H1 (cell line): ENCODE measurements at regions not wholly inside any gene's neighbourhood (a gene's known extent, or its start where the extent isn't known, plus 50 kb on each side); places are given as distances from the start of the nearest gene placed in this dataset.

Experiments
- CTCF ChIA-PET: fragments of 300-600 bp; sonication (Branson Sonifier 250); formaldehyde crosslinking; loops from one replicate; lab custom pipeline; 2021; ENCODE audit not compliant: partially characterized antibody; lab: Charles Lee
- POLR2A ChIA-PET: fragments of 300-600 bp; sonication (Branson Sonifier 250); formaldehyde crosslinking; loops from one replicate; lab custom pipeline; 2021; ENCODE audit warnings: inconsistent platforms; ENCODE audit not compliant: partially characterized antibody; lab: Charles Lee
- DNase-seq, 2 experiments: peaks; one replicate each; pipeline versions ENCODE4 v3.0.0 to v3.0.0-alpha.2; 2010 to 2022; ENCODE audit warnings: low spot score in 2 of 2, low read depth in 1 of 2, mixed read lengths in 1 of 2
- FAIRE-seq: peaks from 2 replicates; lab custom pipeline; 2011; peaks lifted over from hg19 to GRCh38; lab: Jason Lieb, UNC
- H2AFZ ChIP-seq: 2 replicates; pipeline ENCODE4 v1.8.1; 2012; ENCODE audit warnings: low read length, inconsistent platforms
- H2AK5ac ChIP-seq: 2 replicates; pipeline ENCODE4 v1.6.1; 2013; ENCODE audit warnings: low read depth, low read length
- H2BK120ac ChIP-seq: replicated peaks from 2 replicates; pipeline ENCODE3; 2013; ENCODE audit warnings: low read depth, low read length, inconsistent platforms
- H2BK12ac ChIP-seq: 2 replicates; pipeline ENCODE4 v1.6.1; 2013; ENCODE audit warnings: low read depth, low read length
- H2BK15ac ChIP-seq: 2 replicates; pipeline ENCODE4 v1.6.1; 2013; ENCODE audit warnings: low read length
- H2BK20ac ChIP-seq: 2 replicates; pipeline ENCODE4 v1.6.1; 2013; ENCODE audit warnings: low read length
- H2BK5ac ChIP-seq: 2 replicates; pipeline ENCODE4 v1.6.1; 2013; ENCODE audit warnings: low read depth, low read length
- H3K14ac ChIP-seq: 2 replicates; pipeline ENCODE4 v1.6.1; 2013; ENCODE audit warnings: inconsistent platforms; ENCODE audit not compliant: insufficient read length
- H3K18ac ChIP-seq: 2 replicates; pipeline ENCODE4 v1.6.1; 2013; ENCODE audit warnings: low read length; ENCODE audit errors: extremely low read depth
- H3K23ac ChIP-seq: 2 replicates; pipeline ENCODE4 v1.6.1; 2013; ENCODE audit warnings: inconsistent platforms; ENCODE audit not compliant: insufficient read length
- H3K23me2 ChIP-seq: 2 replicates; pipeline ENCODE4 v1.6.1; 2013; ENCODE audit warnings: low read depth, low read length
- H3K27ac ChIP-seq: 2 replicates; pipeline ENCODE4 v1.6.1; 2011; ENCODE audit warnings: low read depth, low read length, inconsistent platforms
- H3K27me3 ChIP-seq, 4 experiments: replicated peaks in 1 of 4; 1 replicate in 1 of 4; 2 replicates in 3 of 4; pipeline versions ENCODE4 v1.6.1 to v1.8.1; 2011 to 2013; ENCODE audit warnings: low read length in 3 of 4, mild to moderate bottlenecking in 3 of 4, inconsistent platforms in 2 of 4, mixed read lengths in 2 of 4, moderate library complexity in 1 of 4; ENCODE audit not compliant: control insufficient read depth in 3 of 4, insufficient read depth in 3 of 4; ENCODE audit errors: extremely low read depth in 1 of 4
- H3K36me3 ChIP-seq, 4 experiments: 2 replicates each; pipeline versions ENCODE4 v1.6.1 to v1.8.1; 2011 to 2013; ENCODE audit warnings: mild to moderate bottlenecking in 4 of 4, low read length in 3 of 4, moderate library complexity in 2 of 4, control low read depth in 1 of 4, inconsistent platforms in 1 of 4; ENCODE audit not compliant: insufficient read depth in 4 of 4, control insufficient read depth in 2 of 4
- H3K4ac ChIP-seq: replicated peaks from 2 replicates; pipeline ENCODE3; 2013; ENCODE audit warnings: low read length, low read depth, mixed read lengths, inconsistent platforms; ENCODE audit not compliant: insufficient read length
- H3K4me1 ChIP-seq, 4 experiments: replicated peaks in 1 of 4; 1 replicate in 1 of 4; 2 replicates in 3 of 4; pipeline versions ENCODE4 v1.6.1 to v1.8.1; 2011 to 2013; ENCODE audit warnings: low read length in 3 of 4, inconsistent platforms in 2 of 4, mixed read lengths in 1 of 4; ENCODE audit not compliant: insufficient read depth in 4 of 4, control insufficient read depth in 3 of 4
- H3K4me2 ChIP-seq, 2 experiments: 2 replicates each; pipeline versions ENCODE4 v1.6.1 to v1.8.1; 2011 to 2013; ENCODE audit warnings: low read depth in 2 of 2, low read length in 2 of 2, control low read depth in 1 of 2, inconsistent platforms in 1 of 2, mild to moderate bottlenecking in 1 of 2; ENCODE audit not compliant: insufficient read depth in 1 of 2
- H3K4me3 ChIP-seq, 4 experiments: fragments of 200-600, 300-600 bp in 1 of 4; sonication (generic), shearing (Covaris generic), sonication (Bioruptor Twin) in 1 of 4; 2 replicates each; pipeline versions ENCODE4 v1.5.1 to v1.8.1; 2011 to 2016; ENCODE audit warnings: low read length in 4 of 4, low read depth in 3 of 4, control low read depth in 2 of 4, inconsistent platforms in 2 of 4, mild to moderate bottlenecking in 2 of 4, mixed read lengths in 1 of 4, moderate library complexity in 1 of 4; ENCODE audit not compliant: insufficient read depth in 2 of 4; ENCODE audit errors: extremely low read depth in 1 of 4
- H3K56ac ChIP-seq: replicated peaks from 2 replicates; pipeline ENCODE3; 2013; ENCODE audit warnings: low read depth, mild to moderate bottlenecking, mixed read lengths, low read length, inconsistent platforms; ENCODE audit not compliant: insufficient read length
- H3K79me1 ChIP-seq: 2 replicates; pipeline ENCODE4 v1.6.1; 2013; ENCODE audit warnings: low read depth, low read length, control low read depth
- H3K79me2 ChIP-seq, 2 experiments: 2 replicates each; pipeline versions ENCODE4 v1.6.1 to v1.8.1; 2012 to 2013; ENCODE audit warnings: low read length in 2 of 2, mild to moderate bottlenecking in 2 of 2, inconsistent platforms in 1 of 2; ENCODE audit not compliant: insufficient read depth in 2 of 2, control insufficient read depth in 1 of 2
- H3K9ac ChIP-seq, 4 experiments: replicated peaks in 1 of 4; 1 replicate in 1 of 4; 2 replicates in 3 of 4; pipeline versions ENCODE4 v1.6.1 to v1.8.1; 2011 to 2013; ENCODE audit warnings: low read depth in 3 of 4, low read length in 3 of 4, control low read depth in 2 of 4, mild to moderate bottlenecking in 2 of 4, moderate library complexity in 2 of 4, inconsistent platforms in 1 of 4; ENCODE audit errors: extremely low read depth in 1 of 4
- H3K9me3 ChIP-seq, 2 experiments: 2 replicates each; pipeline versions ENCODE4 v1.6.1 to v1.8.1; 2012 to 2013; ENCODE audit warnings: mild to moderate bottlenecking in 2 of 2, moderate library complexity in 2 of 2, control low read depth in 1 of 2, inconsistent platforms in 1 of 2, low read depth in 1 of 2, low read length in 1 of 2, mixed read lengths in 1 of 2; ENCODE audit not compliant: insufficient read depth in 2 of 2
- H4K20me1 ChIP-seq, 2 experiments: replicated peaks in 1 of 2; 2 replicates each; pipeline versions ENCODE3 to v1.8.1; 2011 to 2013; ENCODE audit warnings: inconsistent platforms in 2 of 2, low read length in 2 of 2, mild to moderate bottlenecking in 1 of 2; ENCODE audit not compliant: insufficient read depth in 2 of 2, control insufficient read depth in 1 of 2
- H4K5ac ChIP-seq: 2 replicates; pipeline ENCODE4 v1.6.1; 2013; ENCODE audit warnings: low read length, low read depth, mixed read lengths, inconsistent platforms; ENCODE audit not compliant: insufficient read length
- H4K8ac ChIP-seq: 2 replicates; pipeline ENCODE4 v1.8.0; 2013; ENCODE audit warnings: mild to moderate bottlenecking, moderate library complexity, low read length, inconsistent platforms; ENCODE audit not compliant: insufficient read depth; ENCODE audit errors: extremely low read depth
- H4K91ac ChIP-seq: replicated peaks from 2 replicates; pipeline ENCODE3; 2013; ENCODE audit warnings: low read length, mixed read lengths, inconsistent platforms; ENCODE audit not compliant: insufficient read length
- MAFK ChIP-seq: IDR thresholded peaks from 2 replicates; pipeline ENCODE4 v1.6.1; 2012; ENCODE audit warnings: low read depth, mild to moderate bottlenecking, improper control_type of control experiment, low read length
- NRF1 ChIP-seq: IDR thresholded peaks from 2 replicates; pipeline ENCODE4 v1.6.1; 2011; ENCODE audit warnings: mild to moderate bottlenecking, low read depth, low read length, improper control_type of control experiment
- WGBS, 2 experiments: shearing (Covaris generic) in 1 of 2; methylation state at CpG; one replicate each; pipeline versions ENCODE4 v1.1.6 to v1.1.7; 2013 to 2015; ENCODE audit warnings: low lambda C conversion rate in 2 of 2, mixed read lengths in 2 of 2, inconsistent platforms in 1 of 2, low coverage in 1 of 2, missing lambda C conversion rate in 1 of 2; ENCODE audit not compliant: insufficient replicate concordance in 2 of 2, insufficient coverage in 1 of 2, insufficient read length in 1 of 2; ENCODE audit errors: extremely low coverage in 1 of 2, missing lambda C conversion rate in 1 of 2; 5-methylcytosine and 5-hydroxymethylcytosine counted together

DNA sequence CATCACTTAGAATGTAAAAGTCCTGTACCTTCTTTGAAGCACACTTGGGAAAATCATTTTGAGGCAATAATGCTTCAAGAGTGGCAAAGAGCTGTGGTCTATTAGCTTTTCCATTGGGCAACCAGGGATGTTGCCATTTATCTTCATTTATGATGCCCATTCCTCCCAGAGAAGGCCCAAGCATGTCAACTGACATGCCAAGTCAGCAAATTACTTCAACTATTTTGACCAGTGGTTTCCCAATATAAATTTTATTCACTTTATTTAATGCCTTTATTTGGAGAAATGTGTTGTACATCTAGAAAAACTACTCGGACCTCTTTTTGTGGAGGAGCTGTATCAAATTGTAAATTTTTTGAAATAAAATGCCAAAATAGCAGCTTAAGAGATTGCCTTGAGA, 164.1 kb upstream of the PCSK2 start:
- no peak overlapping the region for H3K4me2 ChIP-seq
- H3K9ac ChIP-seq, result no peak overlapping the region
- H3K4ac ChIP-seq, result no peak overlapping the region
- no peaks in the 10 kb centered on the region for H4K20me1 ChIP-seq
- no peaks in the 10 kb centered on the region for H3K9me3 ChIP-seq
- no peaks in the 10 kb centered on the region for H3K79me2 ChIP-seq
- H3K56ac ChIP-seq, result no peak overlapping the region
- no peak overlapping the region for H2BK5ac ChIP-seq
- no peaks in the 10 kb centered on the region for H3K36me3 ChIP-seq
- H2AK5ac ChIP-seq, result no peak overlapping the region
- H2BK15ac ChIP-seq, result no peak overlapping the region
- WGBS, 2 experiments, result 93% methylated on average over 1 of the region's 1 CpG; no CpG with 5 or more reads in 1 of the 2 experiments
- H2BK120ac ChIP-seq, result no peak overlapping the region
- DNase-seq (no peak), FAIRE-seq (no peak)
- H3K4me1 ChIP-seq, result no peaks in the 10 kb centered on the region
- no peak overlapping the region for H4K5ac ChIP-seq
- no peak overlapping the region for H4K8ac ChIP-seq
- ChIA-PET POLR2A (no interaction called here), CTCF (interaction anchor here (1.0 to 1.6 kb wide), 2 partner anchors 158 to 241 kb away, joined by 3 read pairs; no protein-coding TSS in a partner anchor)
- TF ChIP-seq NRF1 (no peak), MAFK (peak; percentile 65; the same call in 1 of the 2 replicates)
- H2AFZ ChIP-seq, result no peak overlapping the region
- H4K91ac ChIP-seq, result no peak overlapping the region
- no peak overlapping the region for H2BK12ac ChIP-seq
- no peak overlapping the region for H3K27ac ChIP-seq
- no peak overlapping the region for H3K18ac ChIP-seq
- no peak overlapping the region for H3K23ac ChIP-seq
- no peak overlapping the region for H2BK20ac ChIP-seq
- H3K23me2 ChIP-seq, result no peaks in the 10 kb centered on the region
- H3K14ac ChIP-seq, result no peak overlapping the region
- H3K27me3 ChIP-seq, result no peaks in the 10 kb centered on the region
- no peak overlapping the region for H3K4me3 ChIP-seq
- H3K79me1 ChIP-seq, result no peaks in the 10 kb centered on the region
